ENCODE measurements at regions not wholly inside any gene's neighbourhood (a gene's known extent, or its start where the extent isn't known, plus 50 kb on each side); places are given as distances from the start of the nearest gene placed in this dataset.

GRCh38 chrX:96373047-96373355 lies 311.6 kb upstream of the DIAPH2 start:
- no peak for TF ChIP-seq CTCF (conservative IDR thresholded peaks at IDR 0.05; ENCODE audit: low read depth, low read length)
- TF ChIP-seq EZH2 (IDR thresholded peaks at IDR 0.05; ENCODE audit: low read length, unreplicated experiment), result no peak
- no peak for TF ChIP-seq EZH2phosphoT487 (IDR thresholded peaks at IDR 0.05; ENCODE audit: borderline replicate concordance, low read length)
